Erythroblast (primary cell): ENCODE measurements at regions not wholly inside any gene's neighbourhood (a gene's known extent, or its start where the extent isn't known, plus 50 kb on each side); places are given as distances from the start of the nearest gene placed in this dataset.

ENCODE experiments used
- GATA1 ChIP-seq: IDR thresholded peaks from 2 replicates; pipeline ENCODE4 v1.6.1; 2011; ENCODE audit warnings: low read depth, mild to moderate bottlenecking, control low read depth, low read length, moderate library complexity
- POLR2A ChIP-seq: IDR thresholded peaks from 2 replicates; pipeline ENCODE4 v1.6.1; 2011; ENCODE audit warnings: mild to moderate bottlenecking, low read length

DNA sequence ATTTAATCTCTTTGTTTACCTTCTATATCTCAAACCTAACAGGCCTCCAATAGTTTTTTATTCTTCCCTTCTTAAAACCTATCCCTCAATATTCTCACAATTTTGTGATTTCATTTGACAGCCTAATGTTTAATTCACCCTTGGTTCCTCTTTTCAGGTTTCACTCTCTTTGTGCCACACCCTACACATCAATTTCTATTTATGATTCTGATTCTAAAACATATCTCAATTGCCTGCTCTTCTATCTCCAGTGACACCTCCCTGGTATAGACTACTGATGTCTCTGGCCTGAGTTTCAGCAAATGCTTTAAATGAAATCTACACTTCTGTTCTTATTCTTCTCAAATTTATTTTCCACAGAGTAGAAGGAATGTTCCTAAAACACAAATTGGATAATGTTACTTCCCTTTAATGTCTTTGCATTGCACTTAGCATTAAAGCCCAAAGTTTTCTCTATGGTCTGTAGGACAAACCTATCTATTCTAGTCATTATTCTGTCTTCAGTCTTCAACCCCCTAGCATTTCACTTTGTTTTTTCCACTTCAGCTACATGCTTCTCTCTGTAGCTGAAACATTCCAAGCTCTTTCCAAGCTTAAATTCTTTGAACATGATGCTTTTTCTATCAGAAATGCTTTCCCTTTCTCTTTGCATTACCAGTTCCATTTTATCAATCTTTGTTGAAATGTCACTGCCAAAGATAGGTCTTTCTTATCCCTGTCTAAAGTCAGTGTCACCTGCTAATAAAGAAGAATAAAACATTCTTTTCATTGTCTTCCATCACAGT is 622.0 kb downstream of the CENPC start:
- TF ChIP-seq POLR2A = no peak
- TF ChIP-seq GATA1 = no peak
